SK-N-SH (cell line): ENCODE measurements at regions not wholly inside any gene's neighbourhood (a gene's known extent, or its start where the extent isn't known, plus 50 kb on each side); places are given as distances from the start of the nearest gene placed in this dataset.

Experiments used
- CTCF ChIA-PET: fragments of 300-600, 350-600 bp; formaldehyde crosslinking; extraction: SDS; loops from one replicate; lab custom pipeline; 2021; lab: Yijun Ruan, JAX
- POLR2A ChIA-PET: fragments of 350-600 bp; sonication (Branson Sonifier 250); formaldehyde crosslinking; extraction: SDS; loops from one replicate; lab custom pipeline; 2020; ENCODE audit warnings: antibody characterized with exemption, inconsistent platforms; lab: Yijun Ruan, JAX
- DNase-seq: peaks from one replicate; pipeline ENCODE4 v3.0.0; 2012
- H2AFZ ChIP-seq: fragments of 200-600 bp; sonication (generic); 2 replicates; pipeline ENCODE4 v1.8.1; 2016; ENCODE audit warnings: antibody characterized with exemption, mild to moderate bottlenecking, low read depth
- H3F3A ChIP-seq: fragments of 200-600 bp; sonication (generic); replicated peaks from 2 replicates; pipeline ENCODE3; 2016; ENCODE audit warnings: antibody characterized with exemption, mild to moderate bottlenecking; ENCODE audit not compliant: insufficient read depth
- H3K27ac ChIP-seq, 2 experiments: fragments of 200-500 bp in 1 of 2; fragments of 200-600 bp in 1 of 2; sonication (Bioruptor generic) in 1 of 2; sonication (generic), shearing (Covaris generic) in 1 of 2; 2 replicates each; pipeline versions ENCODE4 v1.5.1 to v1.6.1; 2014 to 2016; ENCODE audit warnings: low read depth in 2 of 2, inconsistent platforms in 1 of 2, low read length in 1 of 2, mild to moderate bottlenecking in 1 of 2, mixed read lengths in 1 of 2
- H3K27me3 ChIP-seq: fragments of 200-600 bp; sonication (generic), shearing (Covaris generic); 2 replicates; pipeline ENCODE4 v1.6.1; 2016; ENCODE audit warnings: mixed run types; ENCODE audit not compliant: insufficient read depth
- H3K36me3 ChIP-seq, 2 experiments: fragments of 200-500 bp in 1 of 2; fragments of 200-600 bp in 1 of 2; sonication (Bioruptor generic) in 1 of 2; sonication (generic) in 1 of 2; replicated peaks in 1 of 2; 2 replicates each; pipeline versions ENCODE3 to v1.5.1; 2014 to 2016; ENCODE audit warnings: low read length in 1 of 2, mild to moderate bottlenecking in 1 of 2; ENCODE audit not compliant: insufficient read depth in 2 of 2, control insufficient read depth in 1 of 2
- H3K4me1 ChIP-seq, 2 experiments: fragments of 200-500 bp in 1 of 2; fragments of 200-600 bp in 1 of 2; sonication (Bioruptor generic) in 1 of 2; sonication (generic), shearing (Covaris generic) in 1 of 2; 2 replicates each; pipeline versions ENCODE4 v1.5.1 to v1.6.1; 2014 to 2016; ENCODE audit warnings: low read depth in 1 of 2, low read length in 1 of 2, mixed run types in 1 of 2; ENCODE audit not compliant: insufficient read depth in 2 of 2, control insufficient read depth in 1 of 2
- H3K4me2 ChIP-seq: fragments of 200-600 bp; sonication (generic), shearing (Covaris generic); 2 replicates; pipeline ENCODE4 v1.6.1; 2017; ENCODE audit warnings: mixed run types
- H3K4me3 ChIP-seq, 2 experiments: fragments of 200-500 bp in 1 of 2; fragments of 200-600 bp in 1 of 2; sonication (Bioruptor generic) in 1 of 2; sonication (generic), shearing (Covaris generic) in 1 of 2; 2 replicates each; pipeline versions ENCODE4 v1.5.1 to v1.8.1; 2014 to 2016; ENCODE audit warnings: low read depth in 2 of 2, inconsistent platforms in 1 of 2, low read length in 1 of 2, mild to moderate bottlenecking in 1 of 2, mixed read lengths in 1 of 2, moderate library complexity in 1 of 2
- H3K79me2 ChIP-seq: fragments of 200-600 bp; sonication (generic); 2 replicates; pipeline ENCODE4 v1.8.1; 2017; ENCODE audit warnings: mild to moderate bottlenecking; ENCODE audit not compliant: insufficient read depth
- H3K9ac ChIP-seq: fragments of 200-600 bp; sonication (generic); 2 replicates; pipeline ENCODE4 v1.6.1; 2017; ENCODE audit warnings: mixed run types
- H3K9me2 ChIP-seq: fragments of 200-600 bp; sonication (generic); 2 replicates; pipeline ENCODE4 v1.6.1; 2017; ENCODE audit warnings: mixed run types
- H3K9me3 ChIP-seq: fragments of 200-600 bp; sonication (generic); 2 replicates; pipeline ENCODE4 v1.6.1; 2017; ENCODE audit warnings: mixed run types, mild to moderate bottlenecking, moderate library complexity
- H4K20me1 ChIP-seq: fragments of 200-600 bp; sonication (generic); 2 replicates; pipeline ENCODE4 v1.6.1; 2017; ENCODE audit warnings: mild to moderate bottlenecking, mixed run types; ENCODE audit not compliant: insufficient read depth
- FOSL2 ChIP-seq: IDR thresholded peaks from 2 replicates; pipeline ENCODE4 v1.4.0; 2012; ENCODE audit warnings: low read depth, mild to moderate bottlenecking, moderate library complexity, borderline replicate concordance
- JUND ChIP-seq: IDR thresholded peaks from 2 replicates; pipeline ENCODE4 v1.4.0; 2012
- NFIC ChIP-seq: IDR thresholded peaks from 2 replicates; pipeline ENCODE4 v1.4.0; 2012; ENCODE audit warnings: borderline replicate concordance
- RAD21 ChIP-seq: IDR thresholded peaks from 2 replicates; pipeline ENCODE4 v1.6.1; 2012; ENCODE audit warnings: mild to moderate bottlenecking, low read length
- REST ChIP-seq: IDR thresholded peaks from 2 replicates; pipeline ENCODE4 v1.6.1; 2012; ENCODE audit warnings: mild to moderate bottlenecking, low read depth, low read length, moderate library complexity
- TAF1 ChIP-seq: IDR thresholded peaks from 2 replicates; pipeline ENCODE4 v1.6.1; 2012; ENCODE audit warnings: low read depth, mild to moderate bottlenecking, low read length, moderate library complexity, borderline replicate concordance
- USF2 ChIP-seq: fragments of 150-350 bp; IDR thresholded peaks from 2 replicates; pipeline ENCODE4 v1.6.1; 2017; ENCODE audit warnings: antibody characterized with exemption, low read length, low read depth, borderline replicate concordance
- WGBS: methylation state at CpG from one replicate; pipeline ENCODE4 v1.1.6; 2017; ENCODE audit warnings: low lambda C conversion rate; 5-methylcytosine and 5-hydroxymethylcytosine counted together
- TF ChIP-seq, protein P1 (sequence below): IDR thresholded peaks from 2 replicates; pipeline ENCODE4 v1.4.0; 2012; ENCODE audit warnings: low read depth, borderline replicate concordance
- TF ChIP-seq, protein P2 (sequence below): IDR thresholded peaks from 2 replicates; pipeline ENCODE4; 2012

DNA sequence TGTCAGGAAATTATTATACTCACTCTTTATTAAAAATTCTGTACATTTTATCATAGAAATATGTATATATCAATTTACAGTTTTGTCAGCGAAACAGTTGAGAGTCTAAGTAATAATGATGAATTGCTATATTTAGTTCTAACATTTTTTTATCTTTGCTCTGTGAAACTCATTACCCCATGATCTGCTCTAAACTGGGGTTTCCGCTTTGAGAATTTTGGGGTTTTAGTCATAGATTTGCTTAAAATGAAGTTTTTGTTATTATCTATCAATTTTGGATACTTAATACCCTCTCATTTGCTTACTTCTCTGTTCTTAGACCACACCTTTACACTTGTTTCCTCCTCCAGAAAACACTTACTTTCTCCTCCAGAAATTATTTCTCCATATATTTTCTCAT is 333.8 kb upstream of the MPDZ start:
- ChIA-PET POLR2A (no interaction called here), CTCF (no interaction called here)
- Histone ChIP-seq H3F3A (no peaks in the 10 kb centered on the region), H4K20me1 (no peaks in the 10 kb centered on the region), H3K27me3 (no peaks in the 10 kb centered on the region), H3K9ac (no peak overlapping the region), H3K9me2 (0 out of 2 replicates have a peak, but pooled peaks cover under 1% of the 10 kb centered on the region), H3K4me1 (peaks cover 7 to 11% of the 10 kb centered on the region in 2 experiments; a peak in 3 of 4 replicates), H3K36me3 (no peaks in the 10 kb centered on the region), H3K79me2 (no peaks in the 10 kb centered on the region), H3K4me2 (no peak overlapping the region), H3K9me3 (no peaks in the 10 kb centered on the region), H2AFZ (no peak overlapping the region), H3K4me3 (no peak overlapping the region), H3K27ac (no peak overlapping the region)
- WGBS, result 87% methylated on average over 2 of the region's 2 CpGs
- TF ChIP-seq REST (no peak), JUND (no peak), TAF1 (no peak), USF2 (no peak), NFIC (no peak), FOSL2 (no peak)
- TF ChIP-seq, protein P1, sequence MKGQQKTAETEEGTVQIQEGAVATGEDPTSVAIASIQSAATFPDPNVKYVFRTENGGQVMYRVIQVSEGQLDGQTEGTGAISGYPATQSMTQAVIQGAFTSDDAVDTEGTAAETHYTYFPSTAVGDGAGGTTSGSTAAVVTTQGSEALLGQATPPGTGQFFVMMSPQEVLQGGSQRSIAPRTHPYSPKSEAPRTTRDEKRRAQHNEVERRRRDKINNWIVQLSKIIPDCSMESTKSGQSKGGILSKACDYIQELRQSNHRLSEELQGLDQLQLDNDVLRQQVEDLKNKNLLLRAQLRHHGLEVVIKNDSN, result no peak
- TF ChIP-seq, protein P2, sequence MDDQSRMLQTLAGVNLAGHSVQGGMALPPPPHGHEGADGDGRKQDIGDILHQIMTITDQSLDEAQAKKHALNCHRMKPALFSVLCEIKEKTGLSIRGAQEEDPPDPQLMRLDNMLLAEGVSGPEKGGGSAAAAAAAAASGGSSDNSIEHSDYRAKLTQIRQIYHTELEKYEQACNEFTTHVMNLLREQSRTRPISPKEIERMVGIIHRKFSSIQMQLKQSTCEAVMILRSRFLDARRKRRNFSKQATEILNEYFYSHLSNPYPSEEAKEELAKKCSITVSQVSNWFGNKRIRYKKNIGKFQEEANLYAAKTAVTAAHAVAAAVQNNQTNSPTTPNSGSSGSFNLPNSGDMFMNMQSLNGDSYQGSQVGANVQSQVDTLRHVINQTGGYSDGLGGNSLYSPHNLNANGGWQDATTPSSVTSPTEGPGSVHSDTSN, result no peak
- DNase-seq, result no peak

DNA sequence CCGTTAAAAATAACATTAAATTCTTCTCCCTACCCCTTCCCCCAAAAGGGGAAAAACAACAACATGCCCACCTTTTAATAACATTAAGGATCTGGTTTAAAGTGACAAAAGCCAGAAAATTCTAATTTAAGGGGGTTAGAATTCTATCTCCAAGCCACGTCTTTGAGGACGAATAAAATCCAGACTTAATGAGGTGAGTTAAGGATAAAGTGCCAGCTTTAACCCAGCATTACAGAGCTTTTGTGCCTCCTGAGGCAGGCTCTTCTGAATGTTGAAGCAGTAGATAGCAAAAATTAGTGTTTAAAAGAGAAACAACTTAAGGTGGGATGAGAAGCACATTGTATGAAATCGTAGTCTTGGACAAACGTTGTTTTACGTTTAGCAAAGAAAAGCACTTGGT is 329.0 kb upstream of the MPDZ start:
- Histone ChIP-seq H3K27ac (peak overlapping the region in 1 of 2 experiments; percentile 83; a peak in 3 of 4 replicates), H3K36me3 (no peaks in the 10 kb centered on the region), H3K4me2 (peak overlapping the region; percentile 47), H3K4me3 (peak overlapping the region in 1 of 2 experiments; percentile 21; a peak in 2 of 4 replicates)
- WGBS, result 53% methylated on average over 6 of the region's 6 CpGs
- TF ChIP-seq RAD21, result no peak
- TF ChIP-seq, all 33 proteins: peak for 0
- H3K9me2 ChIP-seq, result no peaks in the 10 kb centered on the region
- no peaks in the 10 kb centered on the region for H3F3A ChIP-seq
- H3K9me3 ChIP-seq, result no peaks in the 10 kb centered on the region
- no peaks in the 10 kb centered on the region for H3K27me3 ChIP-seq
- ChIA-PET POLR2A (interaction anchor here (0.6 kb wide), 1 partner anchor 873 kb away, joined by 3 read pairs; no protein-coding TSS in a partner anchor), CTCF (interaction anchor here (0.9 to 1.8 kb wide), 2 partner anchors 10 to 826 kb away, joined by 3 to 6 read pairs; no protein-coding TSS in a partner anchor)
- H3K4me1 ChIP-seq, result peaks cover 6 to 11% of the 10 kb centered on the region in 2 experiments; a peak in 3 of 4 replicates
- H3K79me2 ChIP-seq, result no peaks in the 10 kb centered on the region
- H4K20me1 ChIP-seq, result no peaks in the 10 kb centered on the region
- H2AFZ ChIP-seq, result peak overlapping the region; percentile 90
- H3K9ac ChIP-seq, result no peak overlapping the region
- DNase-seq, result no peak
